ENCODE measurements at regions not wholly inside any gene's neighbourhood (a gene's known extent, or its start where the extent isn't known, plus 50 kb on each side); places are given as distances from the start of the nearest gene placed in this dataset.

DNA sequence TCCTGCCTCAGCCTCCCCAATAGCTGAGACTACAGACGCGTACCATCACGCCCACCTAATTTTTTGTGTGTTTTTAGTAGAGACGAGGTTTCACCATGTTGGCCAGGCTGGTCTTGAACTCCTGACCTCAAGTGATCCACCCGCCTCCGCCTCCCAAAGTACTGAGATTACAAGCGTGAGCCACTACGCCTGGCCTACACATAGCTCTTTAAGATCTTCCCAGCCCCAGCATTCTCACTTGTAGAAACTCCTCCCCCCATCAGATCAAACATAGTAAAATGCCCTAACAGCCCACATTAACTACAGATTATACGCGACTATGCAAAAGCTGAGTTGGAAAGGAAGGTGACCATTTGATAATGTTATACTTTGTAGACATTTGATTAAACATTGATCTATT is 634.8 kb downstream of the MATN1 start:
- Histone ChIP-seq H3K9ac (ENCODE audit: insufficient read depth, low read depth, low read length) (no peak overlapping the region), H3K4me2 (ENCODE audit: low read depth, low read length) (no peak overlapping the region), H3K36me3 (replicated peaks in 1 of 2; ENCODE audit: control insufficient read depth in 1 of 2, insufficient read depth in 2 of 2, low read length in 2 of 2) (no peaks in the 10 kb centered on the region), H3K27me3 (ENCODE audit: control insufficient read depth in 1 of 2, insufficient read depth in 2 of 2, low read length in 2 of 2) (peaks cover 2 to 6% of the 10 kb centered on the region in 2 experiments; a peak in 1 of 5 replicates), H3K79me2 (ENCODE audit: insufficient read depth, low read length) (no peaks in the 10 kb centered on the region), H2AFZ (ENCODE audit: low read length) (no peak overlapping the region), H4K20me1 (ENCODE audit: insufficient read depth, low read length) (no peaks in the 10 kb centered on the region), H3K9me3 (ENCODE audit: low read length) (peaks cover 27% of the 10 kb centered on the region), H3K4me1 (ENCODE audit: insufficient read depth, low read length) (peaks cover 10% of the 10 kb centered on the region), H3K27ac (ENCODE audit: extremely low read length, insufficient read depth, low read length) (no peak overlapping the region), H3K4me3 (replicated peaks in 1 of 3; ENCODE audit: insufficient read depth in 1 of 3, low read depth in 2 of 3, low read length in 3 of 3) (no peak overlapping the region)
- intact Hi-C loops (cut with micrococcal nuclease; ENCODE audit: unreplicated experiment), result no loop called here
- DNase-seq (ENCODE audit: low spot score), result no peak
- in situ Hi-C loops (cut with HindIII; ENCODE audit: extremely low pct_ligation_motif_present, low pct_unique_long_range_greater_than_20kb), result loop anchor here (10.0 to 25.0 kb wide), 2 partner anchors 294 to 701 kb away; no protein-coding TSS in a partner anchor
- 39% methylated on average over 10 of the region's 10 CpGs for WGBS (ENCODE audit: low lambda C conversion rate)
- ChIA-PET POLR2A (no interaction called here), CTCF (ENCODE audit: low intra/inter-chr PET ratio, low total read pairs) (no interaction called here)
- no peak for TF ChIP-seq ZNF10 (CRISPR knock-in tag; IDR thresholded peaks at IDR 0.05; ENCODE audit: borderline replicate concordance, low read depth)
- no peak for TF ChIP-seq ZNF451 (CRISPR knock-in tag; IDR thresholded peaks at IDR 0.05)
- no peak for TF ChIP-seq NFIB (CRISPR knock-in tag; IDR thresholded peaks at IDR 0.05; ENCODE audit: borderline replicate concordance)
- TF ChIP-seq NPAS2 (CRISPR knock-in tag; IDR thresholded peaks at IDR 0.05; ENCODE audit: borderline replicate concordance), result no peak
- TF ChIP-seq HDAC1 (CRISPR knock-in tag; IDR thresholded peaks at IDR 0.05), result no peak
- no peak for TF ChIP-seq ZNF724P (CRISPR knock-in tag; IDR thresholded peaks at IDR 0.05; ENCODE audit: borderline replicate concordance)
- TF ChIP-seq, protein P1, sequence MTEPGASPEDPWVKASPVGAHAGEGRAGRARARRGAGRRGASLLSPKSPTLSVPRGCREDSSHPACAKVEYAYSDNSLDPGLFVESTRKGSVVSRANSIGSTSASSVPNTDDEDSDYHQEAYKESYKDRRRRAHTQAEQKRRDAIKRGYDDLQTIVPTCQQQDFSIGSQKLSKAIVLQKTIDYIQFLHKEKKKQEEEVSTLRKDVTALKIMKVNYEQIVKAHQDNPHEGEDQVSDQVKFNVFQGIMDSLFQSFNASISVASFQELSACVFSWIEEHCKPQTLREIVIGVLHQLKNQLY (CRISPR knock-in tag; IDR thresholded peaks at IDR 0.05), result no peak
- TF ChIP-seq, protein P2, sequence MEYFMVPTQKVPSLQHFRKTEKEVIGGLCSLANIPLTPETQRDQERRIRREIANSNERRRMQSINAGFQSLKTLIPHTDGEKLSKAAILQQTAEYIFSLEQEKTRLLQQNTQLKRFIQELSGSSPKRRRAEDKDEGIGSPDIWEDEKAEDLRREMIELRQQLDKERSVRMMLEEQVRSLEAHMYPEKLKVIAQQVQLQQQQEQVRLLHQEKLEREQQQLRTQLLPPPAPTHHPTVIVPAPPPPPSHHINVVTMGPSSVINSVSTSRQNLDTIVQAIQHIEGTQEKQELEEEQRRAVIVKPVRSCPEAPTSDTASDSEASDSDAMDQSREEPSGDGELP (IDR thresholded peaks at IDR 0.05; ENCODE audit: borderline replicate concordance, low read depth), result no peak
- TF ChIP-seq, protein P3, sequence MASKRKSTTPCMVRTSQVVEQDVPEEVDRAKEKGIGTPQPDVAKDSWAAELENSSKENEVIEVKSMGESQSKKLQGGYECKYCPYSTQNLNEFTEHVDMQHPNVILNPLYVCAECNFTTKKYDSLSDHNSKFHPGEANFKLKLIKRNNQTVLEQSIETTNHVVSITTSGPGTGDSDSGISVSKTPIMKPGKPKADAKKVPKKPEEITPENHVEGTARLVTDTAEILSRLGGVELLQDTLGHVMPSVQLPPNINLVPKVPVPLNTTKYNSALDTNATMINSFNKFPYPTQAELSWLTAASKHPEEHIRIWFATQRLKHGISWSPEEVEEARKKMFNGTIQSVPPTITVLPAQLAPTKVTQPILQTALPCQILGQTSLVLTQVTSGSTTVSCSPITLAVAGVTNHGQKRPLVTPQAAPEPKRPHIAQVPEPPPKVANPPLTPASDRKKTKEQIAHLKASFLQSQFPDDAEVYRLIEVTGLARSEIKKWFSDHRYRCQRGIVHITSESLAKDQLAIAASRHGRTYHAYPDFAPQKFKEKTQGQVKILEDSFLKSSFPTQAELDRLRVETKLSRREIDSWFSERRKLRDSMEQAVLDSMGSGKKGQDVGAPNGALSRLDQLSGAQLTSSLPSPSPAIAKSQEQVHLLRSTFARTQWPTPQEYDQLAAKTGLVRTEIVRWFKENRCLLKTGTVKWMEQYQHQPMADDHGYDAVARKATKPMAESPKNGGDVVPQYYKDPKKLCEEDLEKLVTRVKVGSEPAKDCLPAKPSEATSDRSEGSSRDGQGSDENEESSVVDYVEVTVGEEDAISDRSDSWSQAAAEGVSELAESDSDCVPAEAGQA (IDR thresholded peaks at IDR 0.05; ENCODE audit: low read depth), result no peak
- TF ChIP-seq, protein P3 (CRISPR knock-in tag; IDR thresholded peaks at IDR 0.05; ENCODE audit: borderline replicate concordance), result no peak
- no peak for TF ChIP-seq EED (CRISPR knock-in tag; IDR thresholded peaks at IDR 0.05)
- no peak for TF ChIP-seq REL (CRISPR knock-in tag; conservative IDR thresholded peaks at IDR 0.05)
- ATAC-seq, result no peak
- no peak for FAIRE-seq
- no TSS peak for BruUV-seq (replicated peaks)
